Vagina (tissue), 2 donors: ENCODE measurements at regions not wholly inside any gene's neighbourhood (a gene's known extent, or its start where the extent isn't known, plus 50 kb on each side); places are given as distances from the start of the nearest gene placed in this dataset.

ENCODE experiments used
- DNase-seq, 2 donors: peaks; one replicate each; pipeline ENCODE4 v3.0.0-alpha.2; 2017; ENCODE audit errors: extremely low spot score in 2 of 2
- H3K27ac ChIP-seq: fragments of 200-600 bp; sonication (generic); one replicate; pipeline ENCODE4 v1.5.1; 2019
- H3K27me3 ChIP-seq: fragments of 200-600 bp; sonication (generic); one replicate; pipeline ENCODE4 v1.5.1; 2019
- H3K36me3 ChIP-seq, 2 donors: fragments of 200-600 bp; sonication (generic); one replicate each; pipeline ENCODE4 v1.5.1; 2017 to 2019
- H3K4me1 ChIP-seq: fragments of 200-600 bp; sonication (generic); one replicate; pipeline ENCODE4 v1.5.1; 2019
- H3K4me3 ChIP-seq, 2 donors: fragments of 200-600 bp; sonication (generic); 1 replicate in 1 of 2; 2 replicates in 1 of 2; pipeline ENCODE4 v1.5.1; 2016 to 2019
- H3K9me3 ChIP-seq: fragments of 200-600 bp; sonication (generic); one replicate; pipeline ENCODE4 v1.5.1; 2019
- CTCF ChIP-seq, 3 experiments: fragments of 450-650 bp in 2 of 3; fragments of 200-600 bp in 1 of 3; sonication (generic) in 1 of 3; IDR thresholded peaks; one replicate each; pipeline ENCODE4 v1.5.1; 2017 to 2019; ENCODE audit warnings: antibody characterized with exemption in 3 of 3, mild to moderate bottlenecking in 2 of 3, moderate library complexity in 2 of 3
- POLR2A ChIP-seq, 2 donors: fragments of 450-650 bp; IDR thresholded peaks; one replicate each; pipeline ENCODE4 v1.6.1; 2017; ENCODE audit warnings: antibody characterized with exemption in 2 of 2, mild to moderate bottlenecking in 2 of 2, moderate library complexity in 2 of 2
- POLR2AphosphoS5 ChIP-seq, 2 donors: sonication (generic); formaldehyde crosslinking; IDR thresholded peaks; one replicate each; pipeline ENCODE4 v1.9.0; 2017; ENCODE audit warnings: antibody characterized with exemption in 2 of 2, mild to moderate bottlenecking in 2 of 2, low read depth in 1 of 2; ENCODE audit not compliant: insufficient read depth in 1 of 2
- intact Hi-C: fragments of 100-400 bp; cut with DNase I; formaldehyde crosslinking; loops from one replicate; pipeline ENCODE4 v1.15.1; 2023

GRCh38 chr10:20418286-20418685 is 478.8 kb downstream of the NEBL start:
- no peaks in the 10 kb centered on the region for H3K9me3 ChIP-seq
- TF ChIP-seq CTCF (IDR thresholded peaks at IDR 0.05), result no peak
- H3K4me1 ChIP-seq, result no peaks in the 10 kb centered on the region
- no peak overlapping the region for H3K27ac ChIP-seq
- DNase-seq, result no peak
- no peak overlapping the region for H3K4me3 ChIP-seq
- intact Hi-C loops, result no loop called here
- no peaks in the 10 kb centered on the region for H3K36me3 ChIP-seq
- no peaks in the 10 kb centered on the region for H3K27me3 ChIP-seq

GRCh38 chr10:20417791-20418190 is 479.3 kb downstream of the NEBL start:
- TF ChIP-seq POLR2AphosphoS5 (IDR thresholded peaks at IDR 0.05; ENCODE audit: insufficient read depth in 1 of 2, low read depth in 1 of 2), result no peak
- no peak for TF ChIP-seq CTCF (IDR thresholded peaks at IDR 0.05)
- no peak for TF ChIP-seq POLR2A (IDR thresholded peaks at IDR 0.05)
- H3K4me3 ChIP-seq, result no peak overlapping the region
- intact Hi-C loops, result no loop called here
- no peaks in the 10 kb centered on the region for H3K27me3 ChIP-seq
- no peaks in the 10 kb centered on the region for H3K4me1 ChIP-seq
- no peak for DNase-seq
- no peaks in the 10 kb centered on the region for H3K36me3 ChIP-seq
- H3K9me3 ChIP-seq, result no peaks in the 10 kb centered on the region
- H3K27ac ChIP-seq, result no peak overlapping the region

DNA sequence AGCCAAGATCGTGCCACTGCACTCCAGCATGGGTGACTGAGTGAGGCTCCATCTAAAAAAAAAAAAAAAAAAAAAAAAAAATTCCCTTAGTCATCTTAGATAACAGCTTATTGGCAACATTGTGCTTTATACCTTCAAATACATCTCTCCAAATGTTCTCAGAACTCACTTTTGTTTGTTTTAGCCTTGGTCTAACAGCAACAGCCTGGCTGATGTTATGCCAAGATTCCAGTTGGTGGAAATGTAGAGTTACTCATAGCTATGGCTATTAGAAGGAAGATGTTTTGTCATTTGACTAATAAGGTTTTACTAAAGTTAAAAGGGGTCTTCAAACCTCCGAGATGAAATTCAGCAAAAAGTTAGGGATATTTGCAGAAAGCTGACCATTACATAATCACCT is 481.4 kb downstream of the NEBL start:
- no peak for DNase-seq
- Histone ChIP-seq H3K4me1 (no peaks in the 10 kb centered on the region), H3K9me3 (no peaks in the 10 kb centered on the region), H3K27ac (no peak overlapping the region), H3K36me3 (no peaks in the 10 kb centered on the region), H3K27me3 (no peaks in the 10 kb centered on the region), H3K4me3 (no peak overlapping the region)
- TF ChIP-seq POLR2AphosphoS5 (IDR thresholded peaks at IDR 0.05; ENCODE audit: insufficient read depth in 1 of 2, low read depth in 1 of 2) (no peak), CTCF (IDR thresholded peaks at IDR 0.05) (no peak), POLR2A (IDR thresholded peaks at IDR 0.05) (no peak)
- intact Hi-C loops, result no loop called here

GRCh38 chr10:20407357-20407756 is 489.8 kb downstream of the NEBL start:
- intact Hi-C loops, result no loop called here
- Histone ChIP-seq H3K36me3 (no peaks in the 10 kb centered on the region), H3K9me3 (no peaks in the 10 kb centered on the region), H3K27ac (no peak overlapping the region), H3K4me3 (no peak overlapping the region), H3K4me1 (peaks cover 8% of the 10 kb centered on the region), H3K27me3 (no peaks in the 10 kb centered on the region)
- no peak for DNase-seq
- TF ChIP-seq POLR2A (IDR thresholded peaks at IDR 0.05) (no peak), POLR2AphosphoS5 (IDR thresholded peaks at IDR 0.05; ENCODE audit: insufficient read depth in 1 of 2, low read depth in 1 of 2) (no peak), CTCF (IDR thresholded peaks at IDR 0.05) (no peak)

- no peak overlapping the region for H3K4me3 ChIP-seq
- peaks cover 8% of the 10 kb centered on the region for H3K4me1 ChIP-seq
- intact Hi-C loops, result no loop called here
- H3K36me3 ChIP-seq, result no peaks in the 10 kb centered on the region
- no peak for DNase-seq
- no peak overlapping the region for H3K27ac ChIP-seq
- TF ChIP-seq POLR2AphosphoS5 (IDR thresholded peaks at IDR 0.05; ENCODE audit: insufficient read depth in 1 of 2, low read depth in 1 of 2) (no peak), POLR2A (IDR thresholded peaks at IDR 0.05) (no peak), CTCF (IDR thresholded peaks at IDR 0.05) (no peak)
- H3K9me3 ChIP-seq, result no peaks in the 10 kb centered on the region
- H3K27me3 ChIP-seq, result no peaks in the 10 kb centered on the region
Observed at GRCh38 chr10:20406281-20407104, 490.6 kb downstream of the NEBL start.
